WI38 (cell line): ENCODE measurements at regions not wholly inside any gene's neighbourhood (a gene's known extent, or its start where the extent isn't known, plus 50 kb on each side); places are given as distances from the start of the nearest gene placed in this dataset.

Experiments used
- H3K4me3 ChIP-seq: 2 replicates; pipeline ENCODE4 v1.5.1; 2011; ENCODE audit warnings: low read depth, mild to moderate bottlenecking, control low read depth, low read length
- TF ChIP-seq, protein P1 (sequence below): IDR thresholded peaks from 2 replicates; pipeline ENCODE4 v1.5.1; 2012; ENCODE audit warnings: low read depth, mild to moderate bottlenecking, control low read depth, low read length

DNA sequence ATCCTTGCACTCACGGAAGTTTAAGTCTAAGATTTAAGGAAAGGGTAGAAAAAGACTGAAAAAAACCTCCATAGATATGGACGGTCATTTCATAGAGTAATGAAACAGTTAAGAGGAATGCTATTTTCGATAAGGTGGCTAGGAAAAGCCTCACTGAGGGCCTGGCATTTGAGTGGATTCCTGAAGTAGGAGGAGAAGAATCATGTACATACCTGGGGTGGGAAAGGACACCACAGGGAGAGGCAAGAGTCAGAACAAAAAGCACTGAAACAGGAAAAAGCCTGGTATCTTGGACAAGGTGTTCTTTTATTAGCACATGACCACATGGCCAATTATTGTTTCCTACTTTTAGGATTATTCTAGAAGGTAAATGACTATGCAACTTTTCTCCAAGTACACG lies 547.2 kb upstream of the DIPK2B start:
- H3K4me3 ChIP-seq, result no peak overlapping the region
- TF ChIP-seq, protein P1, sequence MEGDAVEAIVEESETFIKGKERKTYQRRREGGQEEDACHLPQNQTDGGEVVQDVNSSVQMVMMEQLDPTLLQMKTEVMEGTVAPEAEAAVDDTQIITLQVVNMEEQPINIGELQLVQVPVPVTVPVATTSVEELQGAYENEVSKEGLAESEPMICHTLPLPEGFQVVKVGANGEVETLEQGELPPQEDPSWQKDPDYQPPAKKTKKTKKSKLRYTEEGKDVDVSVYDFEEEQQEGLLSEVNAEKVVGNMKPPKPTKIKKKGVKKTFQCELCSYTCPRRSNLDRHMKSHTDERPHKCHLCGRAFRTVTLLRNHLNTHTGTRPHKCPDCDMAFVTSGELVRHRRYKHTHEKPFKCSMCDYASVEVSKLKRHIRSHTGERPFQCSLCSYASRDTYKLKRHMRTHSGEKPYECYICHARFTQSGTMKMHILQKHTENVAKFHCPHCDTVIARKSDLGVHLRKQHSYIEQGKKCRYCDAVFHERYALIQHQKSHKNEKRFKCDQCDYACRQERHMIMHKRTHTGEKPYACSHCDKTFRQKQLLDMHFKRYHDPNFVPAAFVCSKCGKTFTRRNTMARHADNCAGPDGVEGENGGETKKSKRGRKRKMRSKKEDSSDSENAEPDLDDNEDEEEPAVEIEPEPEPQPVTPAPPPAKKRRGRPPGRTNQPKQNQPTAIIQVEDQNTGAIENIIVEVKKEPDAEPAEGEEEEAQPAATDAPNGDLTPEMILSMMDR, result no peak

DNA sequence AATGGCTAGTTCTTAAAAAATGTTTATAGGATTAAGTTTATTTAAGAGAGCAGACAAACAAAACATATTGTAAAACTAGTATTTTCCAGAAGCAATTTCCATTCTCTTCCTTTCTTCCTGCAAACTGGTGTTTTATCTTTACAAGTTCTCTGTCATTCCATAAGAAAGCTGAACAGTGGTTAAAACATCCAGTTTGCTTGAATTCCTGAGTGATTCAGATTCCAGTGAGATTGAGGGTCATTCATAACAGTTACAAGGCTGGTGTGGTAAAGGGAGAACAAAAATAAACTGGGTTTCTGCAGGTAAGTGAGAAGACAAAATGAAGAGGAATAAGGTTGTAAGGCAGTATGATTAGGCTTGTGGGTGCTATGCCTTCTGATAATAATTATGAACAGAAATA lies 544.8 kb upstream of the DIPK2B start:
- TF ChIP-seq, protein P1, result no peak
- H3K4me3 ChIP-seq, result no peak overlapping the region

DNA sequence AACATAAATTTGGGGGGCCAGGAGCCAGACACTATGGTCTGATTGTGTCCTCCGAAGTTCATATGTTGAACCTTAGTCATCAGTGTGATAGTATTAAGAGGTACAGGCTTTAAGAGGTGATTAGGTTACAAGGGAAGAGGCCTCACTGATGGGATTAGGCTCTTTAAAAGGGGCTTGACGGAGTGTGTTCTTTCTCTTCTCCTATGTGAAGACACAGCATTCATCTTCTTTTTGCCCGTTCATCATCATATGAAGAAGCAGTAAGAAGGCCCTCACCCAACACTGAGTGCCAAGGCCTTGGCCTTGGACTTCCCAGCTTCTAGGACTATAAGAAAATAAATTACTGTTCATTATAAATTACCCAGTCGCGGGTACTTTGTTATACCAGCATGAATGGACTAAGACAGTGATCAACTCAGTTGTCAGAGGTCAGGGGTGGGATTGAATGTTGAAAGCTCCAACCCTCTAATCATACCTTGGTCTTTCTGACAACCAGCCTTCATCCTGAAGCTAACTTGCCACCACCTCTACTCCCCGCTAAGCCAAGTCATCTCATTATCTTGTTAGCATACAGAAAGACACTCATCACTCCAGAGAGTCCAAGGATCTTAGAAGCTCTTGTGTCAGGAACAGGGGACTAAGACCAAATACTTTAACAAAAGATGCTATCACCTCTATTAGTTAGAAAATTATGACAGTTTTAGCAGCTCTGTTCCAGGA lies 543.4 kb upstream of the DIPK2B start:
- TF ChIP-seq, protein P1, result no peak

DNA sequence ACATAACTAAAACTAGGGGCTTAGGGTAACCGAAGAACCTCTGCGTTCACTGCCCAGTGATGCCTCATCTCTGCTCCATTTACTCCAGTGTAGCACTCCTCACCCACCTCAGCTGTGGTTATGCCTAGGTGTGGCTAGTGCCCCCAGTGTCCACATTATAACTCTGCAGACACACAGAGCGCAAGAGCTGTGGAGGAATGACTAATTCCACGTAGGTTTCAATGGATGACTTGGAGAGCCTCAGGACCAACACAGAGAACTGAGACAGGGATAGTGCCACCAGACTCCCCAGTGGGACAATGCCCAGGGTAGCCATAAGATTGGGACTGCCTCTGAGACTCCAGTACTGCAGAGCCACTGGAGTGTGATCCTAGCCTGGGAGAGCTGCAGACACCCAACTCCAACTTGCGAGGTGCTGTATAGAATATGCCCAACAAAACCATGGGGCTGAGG lies 542.4 kb upstream of the DIPK2B start:
- TF ChIP-seq, protein P1, result peak; percentile 34; the same call in 1 of the 2 replicates

More for the DNA sequence above, 543.4 kb upstream of the DIPK2B start:
- no peak overlapping the region for H3K4me3 ChIP-seq

DNA sequence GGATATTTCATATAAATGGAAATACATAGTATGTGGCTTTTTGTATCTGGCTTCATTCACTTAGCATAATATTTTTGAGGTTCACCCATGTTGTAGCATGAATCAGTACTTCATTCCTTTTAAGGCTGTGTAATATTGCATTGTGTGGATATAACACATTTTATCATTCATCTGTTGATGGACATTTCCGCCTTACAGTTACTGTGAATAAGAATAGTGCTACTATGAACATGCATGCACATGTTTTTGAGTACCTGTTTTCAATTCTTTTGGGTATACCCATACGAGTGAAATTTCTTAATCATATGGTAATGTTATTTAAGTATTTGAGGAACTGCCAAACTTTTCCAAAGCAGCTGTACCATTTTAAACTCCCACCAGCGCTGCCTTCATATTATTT lies 539.6 kb upstream of the DIPK2B start:
- H3K4me3 ChIP-seq, result no peak overlapping the region
- TF ChIP-seq, protein P1, result no peak

More for the DNA sequence above, 542.4 kb upstream of the DIPK2B start:
- H3K4me3 ChIP-seq, result no peak overlapping the region

DNA sequence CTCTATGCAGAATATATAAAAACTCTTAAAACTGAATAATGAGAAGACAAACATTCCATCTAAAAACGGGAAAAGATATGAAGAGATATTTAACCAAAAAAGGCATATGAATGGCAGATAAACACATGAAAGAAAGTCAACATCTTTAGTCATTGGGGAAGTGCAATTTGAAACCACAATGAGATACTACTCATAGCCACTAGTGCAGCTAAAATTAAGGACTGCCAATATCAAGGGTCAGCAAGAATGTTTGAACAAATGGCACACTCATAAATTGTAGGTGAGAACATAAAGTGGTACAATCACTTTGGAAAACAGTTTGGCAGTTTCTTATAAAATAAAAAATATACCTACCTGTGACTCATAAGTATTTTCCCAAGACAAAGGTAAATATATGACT lies 534.9 kb upstream of the DIPK2B start:
- TF ChIP-seq, protein P1, result no peak

DNA sequence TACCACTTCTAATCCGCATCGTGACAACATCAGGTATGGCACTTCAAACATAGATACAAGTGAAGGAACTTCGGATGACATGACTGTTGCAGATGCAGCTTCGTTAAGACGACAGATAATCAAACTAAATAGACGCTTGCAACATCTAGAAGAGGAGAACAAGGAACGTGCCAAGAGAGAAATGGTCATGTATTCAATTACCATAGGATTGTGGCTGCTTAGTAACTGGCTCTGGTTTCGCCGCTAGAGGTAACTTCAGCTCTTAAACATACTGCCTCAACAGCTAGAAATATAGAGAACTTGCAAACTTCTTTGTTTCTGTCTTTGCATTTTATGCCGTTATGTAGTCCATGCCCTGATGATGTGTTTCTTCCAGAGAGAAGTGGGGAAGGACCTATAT lies 530.8 kb upstream of the DIPK2B start:
- TF ChIP-seq, protein P1, result no peak
- H3K4me3 ChIP-seq, result no peak overlapping the region

More for the DNA sequence above, 534.9 kb upstream of the DIPK2B start:
- no peak overlapping the region for H3K4me3 ChIP-seq
